Pancreas (tissue), 10 donors: ENCODE measurements at regions not wholly inside any gene's neighbourhood (a gene's known extent, or its start where the extent isn't known, plus 50 kb on each side); places are given as distances from the start of the nearest gene placed in this dataset.

Experiments
- ATAC-seq, 4 donors: fragments of 200-7000 bp; cut with Tn5 transposase; one replicate each; pipeline versions ENCODE4 v1.8.0 to v1.9.1; 2020; ENCODE audit warnings: mild to moderate bottlenecking in 4 of 4, moderate library complexity in 4 of 4
- DNase-seq, 6 donors: peaks; one replicate each; pipeline ENCODE4 v3.0.0-alpha.2; 2020
- FAIRE-seq: peaks from 2 replicates; lab custom pipeline; 2012; peaks lifted over from hg19 to GRCh38; lab: Jason Lieb, UNC
- H3K27ac ChIP-seq, 4 donors: fragments of 200-600 bp; sonication (generic); 1 replicate in 3 of 4; 2 replicates in 1 of 4; pipeline versions ENCODE4 v1.5.0 to v1.8.0; 2020
- H3K27me3 ChIP-seq, 4 donors: fragments of 200-600 bp; one replicate each; pipeline ENCODE4 v1.8.0; 2021
- H3K36me3 ChIP-seq, 3 donors: fragments of 200-600 bp; sonication (generic) in 1 of 3; one replicate each; pipeline versions ENCODE4 v1.5.0 to v1.8.0; 2020 to 2021
- H3K4me1 ChIP-seq, 3 donors: fragments of 200-600 bp; one replicate each; pipeline ENCODE4 v1.8.0; 2021
- H3K4me3 ChIP-seq, 4 donors: fragments of 200-600 bp; sonication (generic) in 2 of 4; one replicate each; pipeline versions ENCODE4 v1.5.0 to v1.8.0; 2020 to 2021
- H3K9me3 ChIP-seq, 4 donors: fragments of 200-600 bp; one replicate each; pipeline ENCODE4 v1.8.0; 2021
- CTCF ChIP-seq, 4 donors: fragments of 200-600 bp; sonication (generic) in 3 of 4; IDR thresholded peaks; one replicate each; pipeline versions ENCODE4 v1.5.0 to v1.8.0; 2021; ENCODE audit warnings: antibody characterized with exemption in 4 of 4
- WGBS, 2 donors: extraction: QIAGEN DNeasy Blood & Tissue Kit; methylation state at CpG; one replicate each; pipeline ENCODE4 v1.1.7; 2013; 5-methylcytosine and 5-hydroxymethylcytosine counted together
- intact Hi-C, 3 donors: fragments of 100-400 bp; cut with DNase I; formaldehyde crosslinking; loops; one replicate each; pipeline versions ENCODE4 v1.11.1 to v1.14.2; 2022
- donor health status: healthy with polysubstance abuse.
- donor health status: DM: no; HTN: no; CAD: no; lungs with moderate emphysema.
- donor health status: DM: no; HTN: no; CAD: no.
- donor health status: control.
- donor health status: control.
- donor health status: Bipolar disorder and iron deficiency.
- donor health status: DM: yes; HTN: yes; CAD: no.
- donor health status: DM: no; HTN: no; CAD: no.
- donor health status: DM: no; HTN: no; CAD: no.
- donor health status: DM: yes; HTN: yes; CAD: no.

GRCh38 chr5:30604648-30605262 lies 588.7 kb upstream of the CDH6 start:
- intact Hi-C loops, result no loop called here
- FAIRE-seq (no peak), ATAC-seq (no peak), DNase-seq (no peak)
- WGBS, 2 donors, result 66 to 78% methylated on average over 2 of the region's 2 CpGs
- Histone ChIP-seq H3K4me3 (no peak overlapping the region), H3K36me3 (no peaks in the 10 kb centered on the region), H3K27ac (no peak overlapping the region), H3K27me3 (no peaks in the 10 kb centered on the region), H3K4me1 (peaks cover 0 to 3% (median 0%) of the 10 kb centered on the region in 3 donors), H3K9me3 (no peaks in the 10 kb centered on the region)
- no peak for TF ChIP-seq CTCF (IDR thresholded peaks at IDR 0.05)

DNA sequence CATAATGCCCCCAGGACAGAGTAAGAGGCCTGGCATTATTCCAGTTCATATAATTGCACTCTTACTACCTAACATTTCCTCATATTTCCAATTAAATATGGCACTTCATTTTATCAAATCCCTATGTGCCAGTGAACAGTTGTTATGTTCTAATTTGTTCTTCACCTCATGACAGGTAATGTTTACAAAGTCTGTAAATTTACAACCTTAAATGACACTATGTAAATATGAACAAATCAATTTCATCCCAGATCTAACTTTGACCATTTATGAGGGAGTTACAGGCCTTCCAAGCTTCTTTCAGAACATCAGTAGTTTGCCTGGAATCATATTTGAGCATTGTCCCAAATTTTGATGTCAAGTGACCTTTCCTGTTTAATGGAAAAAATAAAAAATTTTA lies 592.6 kb upstream of the CDH6 start:
- Histone ChIP-seq H3K4me3 (no peak overlapping the region), H3K4me1 (peaks cover 0 to 3% (median 0%) of the 10 kb centered on the region in 3 donors), H3K36me3 (no peaks in the 10 kb centered on the region), H3K27me3 (no peaks in the 10 kb centered on the region), H3K9me3 (no peaks in the 10 kb centered on the region), H3K27ac (no peak overlapping the region)
- FAIRE-seq (no peak), ATAC-seq (peak in 3 of 4 donors; percentile 37 to 58 (median 42)), DNase-seq (no peak)
- intact Hi-C loops, result no loop called here
- no peak for TF ChIP-seq CTCF (IDR thresholded peaks at IDR 0.05)

DNA sequence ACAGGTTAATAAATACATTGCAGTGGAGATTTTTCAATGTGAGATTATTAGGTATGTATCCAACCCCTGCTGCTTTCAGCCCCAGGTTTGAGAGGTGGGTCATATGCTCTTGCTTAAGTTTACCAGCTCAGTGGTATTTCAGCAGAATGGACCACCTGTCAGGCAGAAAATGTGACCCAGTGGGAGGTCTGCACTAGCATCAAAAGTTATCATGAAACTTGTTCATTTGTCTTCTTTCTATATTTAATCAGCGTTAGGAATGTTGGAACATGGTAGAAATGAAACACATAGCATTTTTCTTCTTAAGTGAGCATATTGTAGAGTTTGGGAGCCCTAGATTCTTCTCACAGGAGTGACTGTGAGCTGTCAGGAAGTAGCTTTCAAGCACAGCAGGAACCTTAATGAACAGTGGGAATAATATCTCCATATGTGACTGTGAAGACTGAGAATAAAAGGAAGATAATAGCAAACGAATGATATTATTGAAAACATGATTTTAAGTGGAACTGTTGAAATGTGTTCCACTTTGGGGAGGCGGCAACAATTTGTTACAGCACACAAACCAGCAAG lies 596.9 kb upstream of the CDH6 start:
- 43 to 54% methylated on average over 3 of the region's 3 CpGs for WGBS, 2 donors
- no peak for TF ChIP-seq CTCF (IDR thresholded peaks at IDR 0.05)
- peaks cover 0 to 3% (median 0%) of the 10 kb centered on the region in 3 donors for H3K4me1 ChIP-seq
- no peak overlapping the region for H3K27ac ChIP-seq
- ATAC-seq, result no peak
- H3K27me3 ChIP-seq, result no peaks in the 10 kb centered on the region
- H3K9me3 ChIP-seq, result no peaks in the 10 kb centered on the region
- no peak for DNase-seq
- FAIRE-seq, result no peak
- H3K4me3 ChIP-seq, result no peak overlapping the region
- no peaks in the 10 kb centered on the region for H3K36me3 ChIP-seq
- intact Hi-C loops, result no loop called here

DNA sequence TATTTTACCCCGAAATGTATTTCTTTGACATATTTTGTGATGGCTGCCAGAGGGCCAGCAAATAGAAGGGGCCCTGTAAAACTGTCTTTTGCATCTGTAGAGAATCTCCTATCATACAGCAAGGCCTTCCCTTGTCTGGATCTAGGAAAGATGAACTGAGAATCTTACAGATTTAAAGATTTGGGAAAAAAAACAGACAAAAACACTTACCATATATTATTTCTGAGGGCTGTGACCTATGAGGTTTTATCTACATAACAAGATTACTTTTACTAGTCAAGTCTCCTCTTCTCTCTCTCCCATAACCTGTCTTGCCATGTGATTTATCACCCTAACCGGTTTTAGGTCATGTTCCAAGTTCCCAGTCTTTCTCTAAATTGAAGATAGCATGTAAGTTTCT lies 599.2 kb upstream of the CDH6 start:
- ATAC-seq, result no peak
- DNase-seq, result no peak
- intact Hi-C loops, result no loop called here
- no peak for TF ChIP-seq CTCF (IDR thresholded peaks at IDR 0.05)
- no peaks in the 10 kb centered on the region for H3K9me3 ChIP-seq
- FAIRE-seq, result no peak
- no peaks in the 10 kb centered on the region for H3K36me3 ChIP-seq
- 40 to 59% methylated on average over 2 of the region's 2 CpGs for WGBS, 2 donors
- H3K27ac ChIP-seq, result no peak overlapping the region
- H3K27me3 ChIP-seq, result no peaks in the 10 kb centered on the region
- no peak overlapping the region for H3K4me3 ChIP-seq
- no peaks in the 10 kb centered on the region for H3K4me1 ChIP-seq

DNA sequence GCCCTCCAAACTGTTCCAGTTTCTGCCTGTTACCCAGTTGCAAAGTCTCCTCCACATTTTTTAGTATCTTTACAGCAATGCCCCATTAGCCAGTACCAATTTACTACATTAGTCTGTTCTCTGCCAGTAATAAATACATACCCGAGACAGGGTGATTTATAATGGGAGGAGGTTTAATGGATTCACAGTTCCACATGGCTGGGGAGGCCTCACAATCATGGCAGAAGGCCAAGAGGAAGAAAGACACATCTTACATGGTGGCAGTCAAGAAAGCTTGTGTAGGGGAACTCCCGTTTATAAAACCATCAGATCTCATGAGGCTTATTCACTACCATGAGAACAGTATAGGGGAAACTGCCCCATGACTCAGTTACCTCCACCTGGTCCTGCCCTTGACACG lies 600.7 kb upstream of the CDH6 start:
- no peaks in the 10 kb centered on the region for H3K4me1 ChIP-seq
- WGBS, 2 donors, result 48 to 53% methylated on average over 3 of the region's 3 CpGs
- intact Hi-C loops, result no loop called here
- no peak overlapping the region for H3K27ac ChIP-seq
- DNase-seq (no peak), FAIRE-seq (no peak), ATAC-seq (no peak)
- no peaks in the 10 kb centered on the region for H3K27me3 ChIP-seq
- TF ChIP-seq CTCF (IDR thresholded peaks at IDR 0.05), result no peak
- H3K36me3 ChIP-seq, result no peaks in the 10 kb centered on the region
- H3K9me3 ChIP-seq, result no peaks in the 10 kb centered on the region
- H3K4me3 ChIP-seq, result no peak overlapping the region
